DND-41 (cell line): ENCODE measurements at regions not wholly inside any gene's neighbourhood (a gene's known extent, or its start where the extent isn't known, plus 50 kb on each side); places are given as distances from the start of the nearest gene placed in this dataset.

Source experiments
- ATAC-seq: fragments of 200-7000 bp; cut with Tn5 transposase; 3 replicates; pipeline ENCODE4 v1.9.1; 2021; ENCODE audit warnings: low read depth; ENCODE audit not compliant: insufficient read depth
- DNase-seq: peaks from one replicate; pipeline ENCODE4 v3.0.0-alpha.2; 2020
- H2AFZ ChIP-seq: 2 replicates; pipeline ENCODE4 v1.6.0; 2012; ENCODE audit warnings: low read depth, low read length
- H3K27ac ChIP-seq: 2 replicates; pipeline ENCODE4 v1.5.1; 2012; ENCODE audit warnings: low read length, inconsistent platforms
- H3K27me3 ChIP-seq: fragments of 200-600 bp; sonication (generic); 2 replicates; pipeline ENCODE4 v1.6.0; 2012; ENCODE audit warnings: low read length, mild to moderate bottlenecking, inconsistent platforms; ENCODE audit not compliant: insufficient read depth, poor library complexity
- H3K36me3 ChIP-seq: 2 replicates; pipeline ENCODE4 v1.5.1; 2012; ENCODE audit warnings: low read length, inconsistent platforms; ENCODE audit not compliant: insufficient read depth
- H3K4me1 ChIP-seq: 2 replicates; pipeline ENCODE4 v1.5.1; 2012; ENCODE audit warnings: mild to moderate bottlenecking, low read length; ENCODE audit not compliant: insufficient read depth
- H3K4me2 ChIP-seq: 2 replicates; pipeline ENCODE4 v1.6.0; 2012; ENCODE audit warnings: mild to moderate bottlenecking, moderate library complexity, low read length, inconsistent platforms; ENCODE audit not compliant: insufficient read depth
- H3K4me3 ChIP-seq, 2 experiments: fragments of 200-600 bp in 1 of 2; shearing (Covaris generic) in 1 of 2; 2 replicates each; pipeline ENCODE4 v1.5.1; 2012 to 2016; ENCODE audit warnings: inconsistent platforms in 2 of 2, low read length in 2 of 2, mild to moderate bottlenecking in 2 of 2, low read depth in 1 of 2, moderate library complexity in 1 of 2
- H3K79me2 ChIP-seq: 2 replicates; pipeline ENCODE4 v1.6.0; 2012; ENCODE audit warnings: low read length, inconsistent platforms; ENCODE audit not compliant: insufficient read depth
- H3K9ac ChIP-seq: 2 replicates; pipeline ENCODE4 v1.6.0; 2012; ENCODE audit warnings: low read depth, mild to moderate bottlenecking, inconsistent platforms, low read length, moderate library complexity
- H3K9me3 ChIP-seq: 2 replicates; pipeline ENCODE4 v1.5.1; 2012; ENCODE audit warnings: low read length, moderate library complexity, mild to moderate bottlenecking, inconsistent platforms; ENCODE audit not compliant: insufficient read depth, severe bottlenecking
- H4K20me1 ChIP-seq: 2 replicates; pipeline ENCODE4 v1.6.0; 2012; ENCODE audit warnings: low read length; ENCODE audit not compliant: insufficient read depth
- CTCF ChIP-seq: IDR thresholded peaks from 2 replicates; pipeline ENCODE4 v1.5.1; 2012; ENCODE audit warnings: borderline replicate concordance, low read length, moderate library complexity, mild to moderate bottlenecking; ENCODE audit not compliant: poor library complexity, severe bottlenecking; ENCODE audit errors: extremely low read depth
- EZH2 ChIP-seq: IDR thresholded peaks from 3 replicates; pipeline ENCODE4 v1.6.1; 2012; ENCODE audit warnings: borderline replicate concordance, low read depth, mild to moderate bottlenecking, moderate library complexity, low read length, inconsistent platforms; ENCODE audit not compliant: severe bottlenecking

DNA sequence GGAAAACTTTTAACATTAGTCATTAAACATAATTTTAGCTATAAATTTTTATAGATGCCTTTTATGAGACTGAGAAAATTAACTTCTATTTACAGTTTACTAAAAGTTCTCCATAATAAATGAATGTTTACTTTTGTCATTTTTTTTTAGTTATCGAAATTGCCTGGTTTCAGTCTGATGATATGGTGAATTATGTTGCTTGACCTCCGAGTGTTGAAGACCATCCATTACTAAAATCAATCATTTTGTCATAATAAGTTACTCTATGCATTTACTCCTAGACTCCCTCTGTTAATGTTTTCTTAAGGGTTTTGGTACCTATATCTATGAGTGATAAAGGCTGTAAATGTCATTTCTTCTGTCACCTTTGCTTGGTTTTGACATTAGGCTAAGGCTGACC is 516.0 kb upstream of the ROBO1 start:
- no peaks in the 10 kb centered on the region for H3K9me3 ChIP-seq
- H3K4me1 ChIP-seq: no peaks in the 10 kb centered on the region
- H3K4me2 ChIP-seq: no peak overlapping the region
- no peak overlapping the region for H3K27ac ChIP-seq
- DNase-seq (no peak), ATAC-seq (no peak)
- no peak overlapping the region for H3K4me3 ChIP-seq
- no peaks in the 10 kb centered on the region for H3K79me2 ChIP-seq
- H3K36me3 ChIP-seq: no peaks in the 10 kb centered on the region
- H2AFZ ChIP-seq: no peak overlapping the region
- H4K20me1 ChIP-seq: no peaks in the 10 kb centered on the region
- H3K27me3 ChIP-seq: no peaks in the 10 kb centered on the region
- H3K9ac ChIP-seq: no peak overlapping the region
- TF ChIP-seq EZH2: no peak
- no peak for TF ChIP-seq CTCF

GRCh38 chr3:80278056-80278455 is 510.3 kb upstream of the ROBO1 start:
- Histone ChIP-seq H3K4me2 (no peak overlapping the region), H4K20me1 (no peaks in the 10 kb centered on the region), H3K27me3 (no peaks in the 10 kb centered on the region), H3K79me2 (no peaks in the 10 kb centered on the region), H3K9me3 (no peaks in the 10 kb centered on the region), H3K36me3 (no peaks in the 10 kb centered on the region), H3K27ac (no peak overlapping the region), H3K9ac (no peak overlapping the region), H3K4me1 (no peaks in the 10 kb centered on the region), H2AFZ (no peak overlapping the region), H3K4me3 (no peak overlapping the region)
- TF ChIP-seq CTCF: no peak
- TF ChIP-seq EZH2: no peak
- ATAC-seq (no peak), DNase-seq (no peak)

DNA sequence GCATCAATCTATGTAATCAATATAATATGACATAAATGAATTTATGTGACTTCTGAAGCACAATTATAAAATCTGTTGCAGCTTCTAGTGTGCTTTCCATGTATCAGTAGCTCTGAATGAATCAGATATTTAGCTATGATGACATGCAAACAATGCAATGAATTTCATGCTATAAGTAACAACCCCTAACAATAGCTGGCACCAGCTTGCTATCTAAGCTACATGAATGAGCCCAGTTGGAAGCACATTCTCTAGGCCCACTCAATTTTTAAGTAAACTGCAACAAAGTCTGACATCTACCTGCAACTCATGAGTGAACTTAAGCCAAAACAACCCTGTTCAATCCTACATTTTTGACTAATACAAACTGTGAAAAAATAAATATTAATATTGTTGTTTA is 507.3 kb upstream of the ROBO1 start:
- Histone ChIP-seq H3K9me3 (no peaks in the 10 kb centered on the region), H3K27me3 (no peaks in the 10 kb centered on the region), H4K20me1 (no peaks in the 10 kb centered on the region), H3K27ac (no peak overlapping the region), H3K4me1 (no peaks in the 10 kb centered on the region), H3K9ac (no peak overlapping the region), H3K79me2 (no peaks in the 10 kb centered on the region), H2AFZ (no peak overlapping the region), H3K4me2 (no peak overlapping the region), H3K36me3 (no peaks in the 10 kb centered on the region), H3K4me3 (no peak overlapping the region)
- DNase-seq (no peak), ATAC-seq (no peak)
- no peak for TF ChIP-seq EZH2
- no peak for TF ChIP-seq CTCF

- no peaks in the 10 kb centered on the region for H3K4me1 ChIP-seq
- H4K20me1 ChIP-seq: no peaks in the 10 kb centered on the region
- H3K4me2 ChIP-seq: no peak overlapping the region
- H3K9me3 ChIP-seq: no peaks in the 10 kb centered on the region
- no peak overlapping the region for H3K4me3 ChIP-seq
- H3K36me3 ChIP-seq: no peaks in the 10 kb centered on the region
- DNase-seq: no peak
- no peak for ATAC-seq
- H3K27ac ChIP-seq: no peak overlapping the region
- H2AFZ ChIP-seq: no peak overlapping the region
- no peaks in the 10 kb centered on the region for H3K27me3 ChIP-seq
- no peak overlapping the region for H3K9ac ChIP-seq
- H3K79me2 ChIP-seq: no peaks in the 10 kb centered on the region
- no peak for TF ChIP-seq CTCF
- no peak for TF ChIP-seq EZH2
Measured at GRCh38 chr3:80263260-80263659, 495.5 kb upstream of the ROBO1 start.
